GM12878 (cell line): ENCODE measurements at regions not wholly inside any gene's neighbourhood (a gene's known extent, or its start where the extent isn't known, plus 50 kb on each side); places are given as distances from the start of the nearest gene placed in this dataset.
"Not testable (repeated sequence)": the region's sequence is repeated elsewhere in the genome, so short reads cannot be mapped to it uniquely, and the experiment has no call there.

Experiments used
- ATAC-seq: fragments of 200-7000 bp; cut with Tn5 transposase; 3 replicates; pipeline ENCODE4 v1.9.1; 2020; ENCODE audit warnings: mild to moderate bottlenecking, moderate library complexity
- BruUV-seq: library from RNA; stranded (reverse); fragments of 400-500 nt; replicated peaks from 2 replicates; lab custom pipeline; 2021; lab: Mats Ljungman, UMichigan
- CTCF ChIA-PET: fragments of 300-600 bp; sonication (Branson Sonifier 250); formaldehyde crosslinking; extraction: SDS; loops from one replicate; lab custom pipeline; 2021; ENCODE audit warnings: inconsistent platforms; lab: Yijun Ruan, JAX
- POLR2A ChIA-PET: fragments of 350-600 bp; formaldehyde crosslinking; extraction: SDS; loops from one replicate; lab custom pipeline; 2021; ENCODE audit warnings: inconsistent platforms; lab: Charles Lee
- RAD21 ChIA-PET: fragments of 300-600 bp; sonication (Branson Sonifier 250); formaldehyde crosslinking; loops from one replicate; lab custom pipeline; 2023; ENCODE audit warnings: antibody characterized with exemption; ENCODE audit not compliant: unreplicated experiment; lab: Charles Lee
- SMC1A ChIA-PET: fragments of 300-600 bp; sonication (Branson Sonifier 250); formaldehyde crosslinking; loops from one replicate; lab custom pipeline; 2023; ENCODE audit not compliant: unreplicated experiment, uncharacterized antibody; lab: Charles Lee
- DNase-seq: peaks from one replicate; pipeline ENCODE4 v3.0.0-alpha.2; 2011; ENCODE audit warnings: low read depth, low spot score
- FAIRE-seq: peaks from 3 replicates; lab custom pipeline; 2011; peaks lifted over from hg19 to GRCh38; lab: Jason Lieb, UNC
- H2AFZ ChIP-seq: 2 replicates; pipeline ENCODE4 v1.6.0; 2011; ENCODE audit warnings: low read depth, low read length, control low read depth; ENCODE audit not compliant: control insufficient read depth
- H3K27ac ChIP-seq: 2 replicates; pipeline ENCODE4 v1.5.1; 2011; ENCODE audit warnings: control low read depth; ENCODE audit not compliant: control insufficient read depth, insufficient read depth
- H3K27me3 ChIP-seq, 2 experiments: replicated peaks in 1 of 2; 2 replicates each; pipeline versions ENCODE4 v1.6.0 to v1.6.1; 2011; ENCODE audit warnings: low read length in 1 of 2; ENCODE audit not compliant: control insufficient read depth in 2 of 2, insufficient read depth in 2 of 2
- H3K36me3 ChIP-seq, 2 experiments: 2 replicates each; pipeline ENCODE4 v1.5.1; 2011; ENCODE audit warnings: low read length in 1 of 2; ENCODE audit not compliant: control insufficient read depth in 2 of 2, insufficient read depth in 2 of 2
- H3K4me1 ChIP-seq: 2 replicates; pipeline ENCODE4 v1.6.1; 2011; ENCODE audit warnings: mild to moderate bottlenecking, low read length, moderate library complexity, mixed read lengths; ENCODE audit not compliant: control insufficient read depth, insufficient read depth
- H3K4me2 ChIP-seq: 2 replicates; pipeline ENCODE4 v1.6.0; 2011; ENCODE audit warnings: control low read depth; ENCODE audit not compliant: control insufficient read depth, insufficient read depth
- H3K4me3 ChIP-seq: fragments of 200-600 bp; sonication (generic); 2 replicates; pipeline ENCODE4 v1.5.1; 2016
- H3K79me2 ChIP-seq: 2 replicates; pipeline ENCODE4 v1.6.0; 2011; ENCODE audit warnings: low read length; ENCODE audit not compliant: control insufficient read depth, insufficient read depth
- H3K9ac ChIP-seq: 2 replicates; pipeline ENCODE4 v1.8.0; 2011; ENCODE audit warnings: low read length, control low read depth, mixed read lengths; ENCODE audit not compliant: control insufficient read depth, insufficient read depth
- H3K9me3 ChIP-seq: replicated peaks from 3 replicates; pipeline ENCODE4 v1.5.1; 2011; ENCODE audit warnings: mild to moderate bottlenecking, low read length; ENCODE audit not compliant: control insufficient read depth, insufficient read depth
- H4K20me1 ChIP-seq: 2 replicates; pipeline ENCODE4 v1.6.0; 2011; ENCODE audit not compliant: control insufficient read depth, insufficient read depth
- FOXK2 ChIP-seq: fragments of 450-650 bp; IDR thresholded peaks from 2 replicates; pipeline ENCODE4 v1.6.1; 2017; ENCODE audit warnings: mild to moderate bottlenecking, moderate library complexity
- IRF5 ChIP-seq: fragments of 450-650 bp; IDR thresholded peaks from 2 replicates; pipeline ENCODE4 v1.6.1; 2017; ENCODE audit warnings: borderline replicate concordance
- KDM1A ChIP-seq: fragments of 200-600 bp; sonication (generic); IDR thresholded peaks from 2 replicates; pipeline ENCODE4 v1.6.1; 2016; ENCODE audit warnings: borderline replicate concordance
- MXI1 ChIP-seq: fragments of 150-350 bp; IDR thresholded peaks from 2 replicates; pipeline ENCODE4 v1.6.1; 2011; ENCODE audit warnings: low read depth, mild to moderate bottlenecking, inconsistent platforms, low read length, improper control_type of control experiment
- MYB ChIP-seq: fragments of 150-350 bp; IDR thresholded peaks from 2 replicates; pipeline ENCODE4 v1.6.1; 2014; ENCODE audit warnings: mild to moderate bottlenecking, low read depth, low read length, borderline replicate concordance
- PKNOX1 ChIP-seq: fragments of 450-650 bp; IDR thresholded peaks from 2 replicates; pipeline ENCODE4 v1.6.1; 2016; ENCODE audit warnings: mild to moderate bottlenecking
- SIX5 ChIP-seq: IDR thresholded peaks from 2 replicates; pipeline ENCODE4 v1.6.1; 2011; ENCODE audit warnings: mild to moderate bottlenecking, low read depth, low read length, moderate library complexity; ENCODE audit not compliant: severe bottlenecking
- SRF ChIP-seq, 2 experiments: IDR thresholded peaks; 2 replicates each; pipeline ENCODE4 v1.6.1; 2011; ENCODE audit warnings: low read depth in 2 of 2, low read length in 2 of 2, mild to moderate bottlenecking in 1 of 2, moderate library complexity in 1 of 2
- ZBTB11 ChIP-seq: fragments of 450-650 bp; formaldehyde crosslinking; IDR thresholded peaks from 2 replicates; pipeline ENCODE4 v1.5.0; 2022; ENCODE audit warnings: mild to moderate bottlenecking, missing genetic modification characterization
- WGBS: methylation state at CpG from one replicate; pipeline ENCODE4 v1.1.6; 2016; ENCODE audit warnings: low lambda C conversion rate; ENCODE audit not compliant: insufficient replicate concordance, insufficient coverage; ENCODE audit errors: missing lambda C conversion rate; 5-methylcytosine and 5-hydroxymethylcytosine counted together
- in situ Hi-C: fragments of 300-500 bp; cut with MboI; formaldehyde crosslinking; loops from 9 replicates; pipeline ENCODE4 v1.14.3; 2018; ENCODE audit warnings: mixed read lengths
- intact Hi-C: fragments of 100-400 bp; cut with micrococcal nuclease; formaldehyde crosslinking; loops from one replicate; pipeline ENCODE4 v1.14.2; 2022; ENCODE audit not compliant: unreplicated experiment

- H3K4me1 ChIP-seq, H3K79me2 ChIP-seq, in situ Hi-C loops, H3K27ac ChIP-seq, intact Hi-C loops, POLR2A ChIA-PET, H3K4me2 ChIP-seq, CTCF ChIA-PET, H2AFZ ChIP-seq, H3K9ac ChIP-seq, BruUV-seq, DNase-seq, ATAC-seq, SMC1A ChIA-PET, H3K9me3 ChIP-seq, H3K27me3 ChIP-seq, RAD21 ChIA-PET, H3K4me3 ChIP-seq, H4K20me1 ChIP-seq, FAIRE-seq, H3K36me3 ChIP-seq: not testable (repeated sequence)
- 40% methylated on average over 10 of the region's 10 CpGs for WGBS
Measured at GRCh38 chr6:134804311-134804710, 145.6 kb downstream of the ALDH8A1 start.

- Histone ChIP-seq H3K79me2 (no peaks in the 10 kb centered on the region), H3K9ac (no peak overlapping the region), H3K36me3 (no peaks in the 10 kb centered on the region), H3K27me3 (no peaks in the 10 kb centered on the region; a peak in 1 of 4 replicates), H4K20me1 (no peaks in the 10 kb centered on the region), H3K9me3 (no peaks in the 10 kb centered on the region), H3K4me2 (no peak overlapping the region), H3K4me3 (no peak overlapping the region), H2AFZ (no peak overlapping the region), H3K4me1 (no peaks in the 10 kb centered on the region), H3K27ac (no peak overlapping the region)
- FAIRE-seq (no peak), DNase-seq (no peak), ATAC-seq (no peak)
- ChIA-PET POLR2A (no interaction called here), RAD21 (no interaction called here), CTCF (interaction anchor here (0.6 kb wide), 1 partner anchor 253 kb away, joined by 3 read pairs; no protein-coding TSS in a partner anchor), SMC1A (no interaction called here)
- in situ Hi-C loops: no loop called here
- no TSS peak for BruUV-seq
- intact Hi-C loops: no loop called here
- 53% methylated on average over 5 of the region's 5 CpGs for WGBS
- TF ChIP-seq ZBTB11 (CRISPR knock-in tag) (no peak), SRF (IDR thresholded peaks at IDR 0.05; ENCODE audit: low read depth in 2 of 2, low read length in 2 of 2) (no peak), SIX5 (no peak), KDM1A (no peak), PKNOX1 (no peak), IRF5 (no peak), MYB (no peak), MXI1 (no peak), FOXK2 (no peak)
Measured at GRCh38 chr6:134802426-134803058, 147.4 kb downstream of the ALDH8A1 start.
